Liver (tissue), 8 donors: ENCODE measurements at regions not wholly inside any gene's neighbourhood (a gene's known extent, or its start where the extent isn't known, plus 50 kb on each side); places are given as distances from the start of the nearest gene placed in this dataset.
A peak's percentile ranks its signal among the peaks of the same experiment; 100 is the strongest.

Source experiments
- DNase-seq: peaks from one replicate; pipeline ENCODE4 v3.0.0-alpha.2; 2017; ENCODE audit warnings: low spot score
- H3K27ac ChIP-seq, 2 donors: one replicate each; pipeline ENCODE4 v1.7.0; 2013; ENCODE audit warnings: inconsistent platforms in 2 of 2, low read length in 2 of 2, control low read depth in 1 of 2, low read depth in 1 of 2, mild to moderate bottlenecking in 1 of 2
- H3K27me3 ChIP-seq, 4 donors: one replicate each; pipeline versions ENCODE4 v1.6.1 to v1.7.0; 2013; ENCODE audit warnings: low read length in 3 of 4, inconsistent platforms in 1 of 4, mild to moderate bottlenecking in 1 of 4, moderate library complexity in 1 of 4; ENCODE audit not compliant: control insufficient read depth in 4 of 4, insufficient read depth in 4 of 4
- H3K36me3 ChIP-seq, 4 donors: one replicate each; pipeline versions ENCODE4 v1.6.1 to v1.7.0; 2013; ENCODE audit warnings: low read length in 3 of 4, mild to moderate bottlenecking in 3 of 4, low read depth in 1 of 4, moderate library complexity in 1 of 4; ENCODE audit not compliant: control insufficient read depth in 4 of 4, insufficient read depth in 3 of 4
- H3K4me1 ChIP-seq, 4 donors: one replicate each; pipeline versions ENCODE4 v1.6.1 to v1.7.0; 2013; ENCODE audit warnings: low read length in 3 of 4, mild to moderate bottlenecking in 3 of 4, moderate library complexity in 1 of 4; ENCODE audit not compliant: control insufficient read depth in 4 of 4, insufficient read depth in 4 of 4
- H3K4me3 ChIP-seq, 3 donors: one replicate each; pipeline versions ENCODE4 v1.6.1 to v1.7.0; 2013; ENCODE audit warnings: low read length in 3 of 3, control low read depth in 1 of 3, low read depth in 1 of 3, mild to moderate bottlenecking in 1 of 3
- H3K9ac ChIP-seq, 2 donors: one replicate each; pipeline ENCODE4 v1.7.0; 2013; ENCODE audit warnings: low read length in 2 of 2, mild to moderate bottlenecking in 2 of 2, moderate library complexity in 2 of 2, control low read depth in 1 of 2, low read depth in 1 of 2
- H3K9me3 ChIP-seq, 4 donors: one replicate each; pipeline versions ENCODE4 v1.6.1 to v1.7.0; 2013; ENCODE audit warnings: low read length in 3 of 4; ENCODE audit not compliant: control insufficient read depth in 4 of 4
- EGR1 ChIP-seq, 2 donors: IDR thresholded peaks; 2 replicates each; pipeline ENCODE4 v1.6.1; 2016 to 2018; ENCODE audit warnings: antibody characterized with exemption in 2 of 2, low read depth in 2 of 2
- FOXA2 ChIP-seq: IDR thresholded peaks from 2 replicates; pipeline ENCODE4 v1.6.1; 2016; ENCODE audit warnings: antibody characterized with exemption
- GABPA ChIP-seq, 2 donors: IDR thresholded peaks in 1 of 2; conservative IDR thresholded peaks in 1 of 2; 2 replicates each; pipeline ENCODE4 v1.6.1; 2016; ENCODE audit warnings: antibody characterized with exemption in 2 of 2, mild to moderate bottlenecking in 1 of 2, moderate library complexity in 1 of 2
- HNF4G ChIP-seq: IDR thresholded peaks from 2 replicates; pipeline ENCODE4 v1.6.1; 2016; ENCODE audit warnings: antibody characterized with exemption
- JUND ChIP-seq, 2 donors: IDR thresholded peaks; 2 replicates each; pipeline ENCODE4 v1.6.1; 2016; ENCODE audit warnings: antibody characterized with exemption in 2 of 2
- NR2F2 ChIP-seq: IDR thresholded peaks from 2 replicates; pipeline ENCODE4 v1.6.1; 2016; ENCODE audit warnings: antibody characterized with exemption
- RAD21 ChIP-seq, 2 donors: IDR thresholded peaks; 2 replicates each; pipeline ENCODE4 v1.6.1; 2016; ENCODE audit warnings: antibody characterized with exemption in 2 of 2, mild to moderate bottlenecking in 2 of 2
- SP1 ChIP-seq: IDR thresholded peaks from 2 replicates; pipeline ENCODE4 v1.6.1; 2018; ENCODE audit warnings: antibody characterized with exemption, mild to moderate bottlenecking
- TAF1 ChIP-seq: conservative IDR thresholded peaks from 2 replicates; pipeline ENCODE4 v1.6.1; 2016; ENCODE audit warnings: antibody characterized with exemption, mild to moderate bottlenecking
- WGBS: extraction: QIAGEN DNeasy Blood & Tissue Kit; methylation state at CpG from one replicate; pipeline ENCODE4 v1.1.7; 2013; 5-methylcytosine and 5-hydroxymethylcytosine counted together
- TF ChIP-seq, protein P1 (sequence below): fragments of 150-350 bp; IDR thresholded peaks from 2 replicates; pipeline ENCODE4 v1.5.1; 2017; ENCODE audit warnings: improper control_type of control experiment, low read depth, low read length; ENCODE audit not compliant: missing input control
- TF ChIP-seq, protein P2 (sequence below): IDR thresholded peaks from 2 replicates; pipeline ENCODE4 v1.6.1; 2016; ENCODE audit warnings: antibody characterized with exemption
- TF ChIP-seq, protein P3 (sequence below): IDR thresholded peaks from 2 replicates; pipeline ENCODE4 v1.6.1; 2016; ENCODE audit warnings: antibody characterized with exemption, mild to moderate bottlenecking
- TF ChIP-seq, protein P4 (sequence below): IDR thresholded peaks from 2 replicates; pipeline ENCODE4 v1.6.1; 2016; ENCODE audit warnings: antibody characterized with exemption
- donor health status: healthy.
- donor health status: healthy.
- donor health status: healthy.
- donor health status: healthy.
- donor health status: healthy.

DNA sequence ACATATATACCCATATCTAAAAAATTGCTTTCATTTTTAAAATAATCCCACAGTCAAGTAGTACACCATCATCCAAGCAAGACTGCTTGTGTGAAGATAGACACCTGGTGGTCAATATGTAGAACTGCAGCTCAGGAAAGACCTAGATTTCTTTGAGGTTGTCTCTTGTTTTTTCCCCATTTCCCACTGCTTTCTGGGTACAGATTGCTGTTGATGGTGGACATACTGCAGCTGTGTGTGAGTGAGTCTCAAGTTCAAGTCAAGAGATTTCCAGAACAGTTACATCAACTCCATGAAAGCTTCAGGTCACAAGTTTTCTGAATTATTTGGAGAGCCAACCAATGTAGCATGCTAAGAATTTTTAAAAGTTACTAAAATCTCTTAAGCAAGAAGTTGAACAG, 306.4 kb downstream of the DUSP10 start:
- H3K27ac ChIP-seq: no peak overlapping the region
- TF ChIP-seq SP1 (no peak), RAD21 (IDR thresholded peaks at IDR 0.05) (peak; percentile 98 to 99)
- TF ChIP-seq, protein P1, sequence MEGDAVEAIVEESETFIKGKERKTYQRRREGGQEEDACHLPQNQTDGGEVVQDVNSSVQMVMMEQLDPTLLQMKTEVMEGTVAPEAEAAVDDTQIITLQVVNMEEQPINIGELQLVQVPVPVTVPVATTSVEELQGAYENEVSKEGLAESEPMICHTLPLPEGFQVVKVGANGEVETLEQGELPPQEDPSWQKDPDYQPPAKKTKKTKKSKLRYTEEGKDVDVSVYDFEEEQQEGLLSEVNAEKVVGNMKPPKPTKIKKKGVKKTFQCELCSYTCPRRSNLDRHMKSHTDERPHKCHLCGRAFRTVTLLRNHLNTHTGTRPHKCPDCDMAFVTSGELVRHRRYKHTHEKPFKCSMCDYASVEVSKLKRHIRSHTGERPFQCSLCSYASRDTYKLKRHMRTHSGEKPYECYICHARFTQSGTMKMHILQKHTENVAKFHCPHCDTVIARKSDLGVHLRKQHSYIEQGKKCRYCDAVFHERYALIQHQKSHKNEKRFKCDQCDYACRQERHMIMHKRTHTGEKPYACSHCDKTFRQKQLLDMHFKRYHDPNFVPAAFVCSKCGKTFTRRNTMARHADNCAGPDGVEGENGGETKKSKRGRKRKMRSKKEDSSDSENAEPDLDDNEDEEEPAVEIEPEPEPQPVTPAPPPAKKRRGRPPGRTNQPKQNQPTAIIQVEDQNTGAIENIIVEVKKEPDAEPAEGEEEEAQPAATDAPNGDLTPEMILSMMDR: peak; percentile 93
- TF ChIP-seq, protein P2, sequence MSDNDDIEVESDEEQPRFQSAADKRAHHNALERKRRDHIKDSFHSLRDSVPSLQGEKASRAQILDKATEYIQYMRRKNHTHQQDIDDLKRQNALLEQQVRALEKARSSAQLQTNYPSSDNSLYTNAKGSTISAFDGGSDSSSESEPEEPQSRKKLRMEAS: no peak
- H3K27me3 ChIP-seq: no peaks in the 10 kb centered on the region
- H3K9me3 ChIP-seq: no peaks in the 10 kb centered on the region
- H3K9ac ChIP-seq: no peak overlapping the region
- no peak for DNase-seq
- H3K4me1 ChIP-seq: no peaks in the 10 kb centered on the region
- no peaks in the 10 kb centered on the region for H3K36me3 ChIP-seq
- H3K4me3 ChIP-seq: no peak overlapping the region

DNA sequence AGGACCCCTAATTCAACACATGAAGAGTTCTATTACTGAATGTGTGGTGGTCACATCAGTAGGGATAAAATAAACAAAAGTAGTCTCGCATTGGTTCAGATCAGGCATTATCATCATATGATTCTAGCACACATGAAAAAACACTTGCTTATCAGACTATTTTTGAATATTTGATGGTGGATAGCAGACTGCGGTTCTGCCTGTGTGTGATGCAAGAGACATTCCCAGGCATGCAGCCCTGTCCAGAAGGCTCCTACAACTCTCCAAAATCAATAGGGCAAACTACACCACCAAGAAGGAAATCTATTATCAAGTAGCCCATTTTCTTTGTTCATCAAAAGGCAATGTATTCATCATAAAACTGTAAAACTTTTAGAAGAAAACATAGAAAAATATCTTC, 304.7 kb downstream of the DUSP10 start:
- Histone ChIP-seq H3K4me1 (no peaks in the 10 kb centered on the region), H3K4me3 (no peak overlapping the region), H3K9ac (no peak overlapping the region), H3K9me3 (no peaks in the 10 kb centered on the region), H3K27ac (no peak overlapping the region), H3K27me3 (no peaks in the 10 kb centered on the region), H3K36me3 (no peaks in the 10 kb centered on the region)
- 65% methylated on average over 2 of the region's 2 CpGs for WGBS
- DNase-seq: no peak
- TF ChIP-seq JUND (IDR thresholded peaks at IDR 0.05) (no peak), RAD21 (IDR thresholded peaks at IDR 0.05) (no peak), SP1 (no peak), NR2F2 (no peak), HNF4G (no peak), EGR1 (IDR thresholded peaks at IDR 0.05; ENCODE audit: low read depth in 2 of 2) (no peak), GABPA (IDR thresholded peaks at IDR 0.05 in 1 of 2, conservative IDR thresholded peaks at IDR 0.05 in 1 of 2) (no peak), TAF1 (no peak), FOXA2 (no peak)
- TF ChIP-seq, protein P3, sequence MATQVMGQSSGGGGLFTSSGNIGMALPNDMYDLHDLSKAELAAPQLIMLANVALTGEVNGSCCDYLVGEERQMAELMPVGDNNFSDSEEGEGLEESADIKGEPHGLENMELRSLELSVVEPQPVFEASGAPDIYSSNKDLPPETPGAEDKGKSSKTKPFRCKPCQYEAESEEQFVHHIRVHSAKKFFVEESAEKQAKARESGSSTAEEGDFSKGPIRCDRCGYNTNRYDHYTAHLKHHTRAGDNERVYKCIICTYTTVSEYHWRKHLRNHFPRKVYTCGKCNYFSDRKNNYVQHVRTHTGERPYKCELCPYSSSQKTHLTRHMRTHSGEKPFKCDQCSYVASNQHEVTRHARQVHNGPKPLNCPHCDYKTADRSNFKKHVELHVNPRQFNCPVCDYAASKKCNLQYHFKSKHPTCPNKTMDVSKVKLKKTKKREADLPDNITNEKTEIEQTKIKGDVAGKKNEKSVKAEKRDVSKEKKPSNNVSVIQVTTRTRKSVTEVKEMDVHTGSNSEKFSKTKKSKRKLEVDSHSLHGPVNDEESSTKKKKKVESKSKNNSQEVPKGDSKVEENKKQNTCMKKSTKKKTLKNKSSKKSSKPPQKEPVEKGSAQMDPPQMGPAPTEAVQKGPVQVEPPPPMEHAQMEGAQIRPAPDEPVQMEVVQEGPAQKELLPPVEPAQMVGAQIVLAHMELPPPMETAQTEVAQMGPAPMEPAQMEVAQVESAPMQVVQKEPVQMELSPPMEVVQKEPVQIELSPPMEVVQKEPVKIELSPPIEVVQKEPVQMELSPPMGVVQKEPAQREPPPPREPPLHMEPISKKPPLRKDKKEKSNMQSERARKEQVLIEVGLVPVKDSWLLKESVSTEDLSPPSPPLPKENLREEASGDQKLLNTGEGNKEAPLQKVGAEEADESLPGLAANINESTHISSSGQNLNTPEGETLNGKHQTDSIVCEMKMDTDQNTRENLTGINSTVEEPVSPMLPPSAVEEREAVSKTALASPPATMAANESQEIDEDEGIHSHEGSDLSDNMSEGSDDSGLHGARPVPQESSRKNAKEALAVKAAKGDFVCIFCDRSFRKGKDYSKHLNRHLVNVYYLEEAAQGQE: no peak
- TF ChIP-seq, protein P4, sequence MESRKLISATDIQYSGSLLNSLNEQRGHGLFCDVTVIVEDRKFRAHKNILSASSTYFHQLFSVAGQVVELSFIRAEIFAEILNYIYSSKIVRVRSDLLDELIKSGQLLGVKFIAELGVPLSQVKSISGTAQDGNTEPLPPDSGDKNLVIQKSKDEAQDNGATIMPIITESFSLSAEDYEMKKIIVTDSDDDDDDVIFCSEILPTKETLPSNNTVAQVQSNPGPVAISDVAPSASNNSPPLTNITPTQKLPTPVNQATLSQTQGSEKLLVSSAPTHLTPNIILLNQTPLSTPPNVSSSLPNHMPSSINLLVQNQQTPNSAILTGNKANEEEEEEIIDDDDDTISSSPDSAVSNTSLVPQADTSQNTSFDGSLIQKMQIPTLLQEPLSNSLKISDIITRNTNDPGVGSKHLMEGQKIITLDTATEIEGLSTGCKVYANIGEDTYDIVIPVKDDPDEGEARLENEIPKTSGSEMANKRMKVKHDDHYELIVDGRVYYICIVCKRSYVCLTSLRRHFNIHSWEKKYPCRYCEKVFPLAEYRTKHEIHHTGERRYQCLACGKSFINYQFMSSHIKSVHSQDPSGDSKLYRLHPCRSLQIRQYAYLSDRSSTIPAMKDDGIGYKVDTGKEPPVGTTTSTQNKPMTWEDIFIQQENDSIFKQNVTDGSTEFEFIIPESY: no peak
- TF ChIP-seq, protein P1: no peak
